SK-N-SH (cell line): ENCODE measurements at regions not wholly inside any gene's neighbourhood (a gene's known extent, or its start where the extent isn't known, plus 50 kb on each side); places are given as distances from the start of the nearest gene placed in this dataset.

ENCODE experiments used
- GABPA ChIP-seq: IDR thresholded peaks from 2 replicates; pipeline ENCODE4 v1.4.0; 2012; ENCODE audit warnings: low read depth, mild to moderate bottlenecking
- JUND ChIP-seq: IDR thresholded peaks from 2 replicates; pipeline ENCODE4 v1.4.0; 2012
- RAD21 ChIP-seq: IDR thresholded peaks from 2 replicates; pipeline ENCODE4 v1.6.1; 2012; ENCODE audit warnings: mild to moderate bottlenecking, low read length
- SIN3A ChIP-seq: IDR thresholded peaks from 2 replicates; pipeline ENCODE4 v1.6.1; 2012; ENCODE audit warnings: low read depth, mild to moderate bottlenecking, low read length, moderate library complexity, borderline replicate concordance
- TAF1 ChIP-seq: IDR thresholded peaks from 2 replicates; pipeline ENCODE4 v1.6.1; 2012; ENCODE audit warnings: low read depth, mild to moderate bottlenecking, low read length, moderate library complexity, borderline replicate concordance
- YY1 ChIP-seq: IDR thresholded peaks from 2 replicates; pipeline ENCODE4 v1.4.0; 2012; ENCODE audit warnings: low read depth, mild to moderate bottlenecking
- TF ChIP-seq, protein P1 (sequence below): fragments of 150-350 bp; IDR thresholded peaks from 2 replicates; pipeline ENCODE4 v1.6.1; 2017; ENCODE audit warnings: antibody characterized with exemption, low read length, low read depth, borderline replicate concordance
- TF ChIP-seq, protein P2 (sequence below): fragments of 200-600 bp; sonication (generic); IDR thresholded peaks from 2 replicates; pipeline ENCODE4 v1.6.1; 2017; ENCODE audit warnings: antibody characterized with exemption, mild to moderate bottlenecking, moderate library complexity
- TF ChIP-seq, protein P3 (sequence below): IDR thresholded peaks from 2 replicates; pipeline ENCODE4 v1.4.0; 2012; ENCODE audit warnings: low read depth
- TF ChIP-seq, protein P4 (sequence below): IDR thresholded peaks from 2 replicates; pipeline ENCODE4 v1.6.1; 2012; ENCODE audit warnings: mild to moderate bottlenecking, low read depth, low read length, moderate library complexity
- TF ChIP-seq, protein P5 (sequence below): IDR thresholded peaks from 2 replicates; pipeline ENCODE4; 2012

DNA sequence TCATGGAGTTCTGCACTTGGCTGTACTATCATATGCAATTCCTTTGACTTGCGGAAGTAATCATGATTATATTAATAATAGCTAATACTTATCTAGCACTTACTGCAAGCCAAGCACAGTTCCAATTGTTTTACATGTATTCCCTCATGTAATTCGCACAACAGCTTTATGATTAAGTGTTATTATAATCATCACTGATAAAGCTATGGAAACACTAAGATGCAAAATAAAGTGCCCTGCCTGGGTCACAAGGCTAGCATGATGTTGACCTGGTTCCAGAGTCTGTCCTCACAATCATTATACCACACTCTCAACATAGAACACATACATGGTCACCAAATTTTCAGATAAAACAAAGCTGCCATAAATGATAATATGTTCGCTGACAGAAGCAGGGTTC lies 234.6 kb downstream of the FMR1NB start:
- TF ChIP-seq, protein P1, sequence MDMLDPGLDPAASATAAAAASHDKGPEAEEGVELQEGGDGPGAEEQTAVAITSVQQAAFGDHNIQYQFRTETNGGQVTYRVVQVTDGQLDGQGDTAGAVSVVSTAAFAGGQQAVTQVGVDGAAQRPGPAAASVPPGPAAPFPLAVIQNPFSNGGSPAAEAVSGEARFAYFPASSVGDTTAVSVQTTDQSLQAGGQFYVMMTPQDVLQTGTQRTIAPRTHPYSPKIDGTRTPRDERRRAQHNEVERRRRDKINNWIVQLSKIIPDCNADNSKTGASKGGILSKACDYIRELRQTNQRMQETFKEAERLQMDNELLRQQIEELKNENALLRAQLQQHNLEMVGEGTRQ = no peak
- TF ChIP-seq, protein P2, sequence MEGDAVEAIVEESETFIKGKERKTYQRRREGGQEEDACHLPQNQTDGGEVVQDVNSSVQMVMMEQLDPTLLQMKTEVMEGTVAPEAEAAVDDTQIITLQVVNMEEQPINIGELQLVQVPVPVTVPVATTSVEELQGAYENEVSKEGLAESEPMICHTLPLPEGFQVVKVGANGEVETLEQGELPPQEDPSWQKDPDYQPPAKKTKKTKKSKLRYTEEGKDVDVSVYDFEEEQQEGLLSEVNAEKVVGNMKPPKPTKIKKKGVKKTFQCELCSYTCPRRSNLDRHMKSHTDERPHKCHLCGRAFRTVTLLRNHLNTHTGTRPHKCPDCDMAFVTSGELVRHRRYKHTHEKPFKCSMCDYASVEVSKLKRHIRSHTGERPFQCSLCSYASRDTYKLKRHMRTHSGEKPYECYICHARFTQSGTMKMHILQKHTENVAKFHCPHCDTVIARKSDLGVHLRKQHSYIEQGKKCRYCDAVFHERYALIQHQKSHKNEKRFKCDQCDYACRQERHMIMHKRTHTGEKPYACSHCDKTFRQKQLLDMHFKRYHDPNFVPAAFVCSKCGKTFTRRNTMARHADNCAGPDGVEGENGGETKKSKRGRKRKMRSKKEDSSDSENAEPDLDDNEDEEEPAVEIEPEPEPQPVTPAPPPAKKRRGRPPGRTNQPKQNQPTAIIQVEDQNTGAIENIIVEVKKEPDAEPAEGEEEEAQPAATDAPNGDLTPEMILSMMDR = no peak
- TF ChIP-seq GABPA (no peak), SIN3A (no peak), YY1 (no peak), JUND (no peak), RAD21 (no peak), TAF1 (no peak)
- TF ChIP-seq, protein P3, sequence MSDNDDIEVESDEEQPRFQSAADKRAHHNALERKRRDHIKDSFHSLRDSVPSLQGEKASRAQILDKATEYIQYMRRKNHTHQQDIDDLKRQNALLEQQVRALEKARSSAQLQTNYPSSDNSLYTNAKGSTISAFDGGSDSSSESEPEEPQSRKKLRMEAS = no peak
- TF ChIP-seq, protein P4, sequence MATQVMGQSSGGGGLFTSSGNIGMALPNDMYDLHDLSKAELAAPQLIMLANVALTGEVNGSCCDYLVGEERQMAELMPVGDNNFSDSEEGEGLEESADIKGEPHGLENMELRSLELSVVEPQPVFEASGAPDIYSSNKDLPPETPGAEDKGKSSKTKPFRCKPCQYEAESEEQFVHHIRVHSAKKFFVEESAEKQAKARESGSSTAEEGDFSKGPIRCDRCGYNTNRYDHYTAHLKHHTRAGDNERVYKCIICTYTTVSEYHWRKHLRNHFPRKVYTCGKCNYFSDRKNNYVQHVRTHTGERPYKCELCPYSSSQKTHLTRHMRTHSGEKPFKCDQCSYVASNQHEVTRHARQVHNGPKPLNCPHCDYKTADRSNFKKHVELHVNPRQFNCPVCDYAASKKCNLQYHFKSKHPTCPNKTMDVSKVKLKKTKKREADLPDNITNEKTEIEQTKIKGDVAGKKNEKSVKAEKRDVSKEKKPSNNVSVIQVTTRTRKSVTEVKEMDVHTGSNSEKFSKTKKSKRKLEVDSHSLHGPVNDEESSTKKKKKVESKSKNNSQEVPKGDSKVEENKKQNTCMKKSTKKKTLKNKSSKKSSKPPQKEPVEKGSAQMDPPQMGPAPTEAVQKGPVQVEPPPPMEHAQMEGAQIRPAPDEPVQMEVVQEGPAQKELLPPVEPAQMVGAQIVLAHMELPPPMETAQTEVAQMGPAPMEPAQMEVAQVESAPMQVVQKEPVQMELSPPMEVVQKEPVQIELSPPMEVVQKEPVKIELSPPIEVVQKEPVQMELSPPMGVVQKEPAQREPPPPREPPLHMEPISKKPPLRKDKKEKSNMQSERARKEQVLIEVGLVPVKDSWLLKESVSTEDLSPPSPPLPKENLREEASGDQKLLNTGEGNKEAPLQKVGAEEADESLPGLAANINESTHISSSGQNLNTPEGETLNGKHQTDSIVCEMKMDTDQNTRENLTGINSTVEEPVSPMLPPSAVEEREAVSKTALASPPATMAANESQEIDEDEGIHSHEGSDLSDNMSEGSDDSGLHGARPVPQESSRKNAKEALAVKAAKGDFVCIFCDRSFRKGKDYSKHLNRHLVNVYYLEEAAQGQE = no peak
- TF ChIP-seq, protein P5, sequence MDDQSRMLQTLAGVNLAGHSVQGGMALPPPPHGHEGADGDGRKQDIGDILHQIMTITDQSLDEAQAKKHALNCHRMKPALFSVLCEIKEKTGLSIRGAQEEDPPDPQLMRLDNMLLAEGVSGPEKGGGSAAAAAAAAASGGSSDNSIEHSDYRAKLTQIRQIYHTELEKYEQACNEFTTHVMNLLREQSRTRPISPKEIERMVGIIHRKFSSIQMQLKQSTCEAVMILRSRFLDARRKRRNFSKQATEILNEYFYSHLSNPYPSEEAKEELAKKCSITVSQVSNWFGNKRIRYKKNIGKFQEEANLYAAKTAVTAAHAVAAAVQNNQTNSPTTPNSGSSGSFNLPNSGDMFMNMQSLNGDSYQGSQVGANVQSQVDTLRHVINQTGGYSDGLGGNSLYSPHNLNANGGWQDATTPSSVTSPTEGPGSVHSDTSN = no peak
